ENCODE measurements at regions not wholly inside any gene's neighbourhood (a gene's known extent, or its start where the extent isn't known, plus 50 kb on each side); places are given as distances from the start of the nearest gene placed in this dataset.
"Not testable (repeated sequence)": the region's sequence is repeated elsewhere in the genome, so short reads cannot be mapped to it uniquely, and the experiment has no call there.

- no peak for TF ChIP-seq CTCF (IDR thresholded peaks at IDR 0.05; ENCODE audit: control extremely low read depth, extremely low read depth, low read depth, missing control alignments)
- ChIA-PET CTCF (interaction anchor here (1.0 kb wide), 1 partner anchor 18 kb away, joined by 3 read pairs; no protein-coding TSS in a partner anchor), POLR2A (no interaction called here)
- DNase-seq (ENCODE audit: extremely low spot score), result no peak
These were observed 145.2 kb upstream of the TAS2R1 start for GRCh38 chr5:9775339-9775738.

GRCh38 chr5:9774472-9775079 lies 144.4 kb upstream of the TAS2R1 start:
- ChIA-PET CTCF (interaction anchor here (1.0 to 1.1 kb wide), 2 partner anchors 19 to 25 kb away, joined by 3 read pairs; no protein-coding TSS in a partner anchor), POLR2A (no interaction called here)
- no peak for TF ChIP-seq CTCF (IDR thresholded peaks at IDR 0.05; ENCODE audit: control extremely low read depth, extremely low read depth, low read depth, missing control alignments)
- no peak for DNase-seq (ENCODE audit: extremely low spot score)

GRCh38 chr5:9771079-9771478 lies 140.9 kb upstream of the TAS2R1 start:
- POLR2A ChIA-PET, result no interaction called here
- TF ChIP-seq CTCF (IDR thresholded peaks at IDR 0.05; ENCODE audit: control extremely low read depth, extremely low read depth, low read depth, missing control alignments), result no peak
- no peak for DNase-seq (ENCODE audit: extremely low spot score)
- CTCF ChIA-PET, result no interaction called here

GRCh38 chr5:9766581-9766980 lies 136.4 kb upstream of the TAS2R1 start:
- ChIA-PET CTCF (no interaction called here), POLR2A (no interaction called here)
- no peak for TF ChIP-seq CTCF (IDR thresholded peaks at IDR 0.05; ENCODE audit: control extremely low read depth, extremely low read depth, low read depth, missing control alignments)
- DNase-seq (ENCODE audit: extremely low spot score), result no peak

GRCh38 chr5:9765419-9766140 lies 135.4 kb upstream of the TAS2R1 start:
- DNase-seq (ENCODE audit: extremely low spot score), result no peak
- POLR2A ChIA-PET, result no interaction called here
- CTCF ChIA-PET, result no interaction called here
- TF ChIP-seq CTCF (IDR thresholded peaks at IDR 0.05; ENCODE audit: control extremely low read depth, extremely low read depth, low read depth, missing control alignments), result no peak

GRCh38 chr5:9761706-9762105 lies 131.6 kb upstream of the TAS2R1 start:
- CTCF ChIA-PET, result interaction anchor here (0.8 kb wide), 1 partner anchor 13 kb away, joined by 3 read pairs; no protein-coding TSS in a partner anchor
- POLR2A ChIA-PET, result no interaction called here
- no peak for DNase-seq (ENCODE audit: extremely low spot score)
- TF ChIP-seq CTCF (IDR thresholded peaks at IDR 0.05; ENCODE audit: control extremely low read depth, extremely low read depth, low read depth, missing control alignments), result no peak

GRCh38 chr5:9752670-9753069 lies 122.5 kb upstream of the TAS2R1 start:
- CTCF ChIA-PET; DNase-seq (ENCODE audit: extremely low spot score); POLR2A ChIA-PET: not testable (repeated sequence)
